ENCODE measurements at regions not wholly inside any gene's neighbourhood (a gene's known extent, or its start where the extent isn't known, plus 50 kb on each side); places are given as distances from the start of the nearest gene placed in this dataset.

- no peak for TF ChIP-seq EP300 (conservative IDR thresholded peaks at IDR 0.05; ENCODE audit: poor library complexity, severe bottlenecking)
- TF ChIP-seq RAD21 (conservative IDR thresholded peaks at IDR 0.05): no peak
These were observed 179.3 kb downstream of the TMEM132E start for GRCh38 chr17:34758718-34759117.

All from neural cell (in vitro differentiated cells).